ENCODE measurements at regions not wholly inside any gene's neighbourhood (a gene's known extent, or its start where the extent isn't known, plus 50 kb on each side); places are given as distances from the start of the nearest gene placed in this dataset.

DNA sequence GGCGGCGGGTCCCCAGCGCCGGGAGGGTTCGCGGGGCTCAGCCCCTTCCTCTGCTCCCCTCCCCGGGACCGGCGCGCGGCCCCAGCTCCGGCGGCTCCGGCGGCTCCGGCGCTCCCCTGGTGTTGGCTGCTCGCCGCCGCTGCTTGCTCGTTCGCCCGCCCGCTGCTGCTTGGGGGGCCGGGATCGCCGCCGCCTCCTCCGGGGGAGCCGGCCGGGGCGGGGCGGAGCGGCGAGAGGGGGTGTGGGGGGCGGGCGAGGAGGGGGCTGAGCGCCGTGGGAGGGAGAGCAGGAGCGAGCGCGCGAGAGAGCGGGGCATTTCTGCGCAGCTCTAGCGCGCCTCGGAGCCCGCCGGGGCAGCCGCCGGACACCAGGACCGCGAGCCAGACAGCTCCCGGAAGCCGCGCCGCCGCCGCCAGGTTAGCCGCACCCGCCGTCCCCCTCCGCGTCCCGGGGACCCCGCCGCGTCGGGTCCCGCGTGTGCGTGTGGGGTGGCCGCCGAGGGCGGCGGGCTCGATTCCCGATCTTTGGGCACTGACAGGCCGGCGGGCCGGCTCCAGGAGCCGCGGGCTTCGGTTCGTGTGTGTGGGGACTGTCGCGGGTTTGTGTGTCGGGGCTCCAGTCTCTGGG lies 62.0 kb upstream of the EPB41L1 start:
- TF ChIP-seq EP300 (IDR thresholded peaks at IDR 0.05; ENCODE audit: borderline replicate concordance) (no peak), TEAD4 (IDR thresholded peaks at IDR 0.05) (no peak), YY1 (IDR thresholded peaks at IDR 0.05; ENCODE audit: low read depth) (no peak), CREB1 (IDR thresholded peaks at IDR 0.05; ENCODE audit: low read depth) (no peak), ZBTB7A (IDR thresholded peaks at IDR 0.05; ENCODE audit: low read depth) (no peak; the same call in 1 of the 2 replicates), FOXM1 (IDR thresholded peaks at IDR 0.05; ENCODE audit: borderline replicate concordance, low read depth) (no peak), TAF1 (IDR thresholded peaks at IDR 0.05; ENCODE audit: low read depth) (peak; percentile 28; the same call in 1 of the 2 replicates), CEBPB (IDR thresholded peaks at IDR 0.05) (no peak), RAD21 (IDR thresholded peaks at IDR 0.05; ENCODE audit: low read depth) (no peak)
- TF ChIP-seq, protein P1, sequence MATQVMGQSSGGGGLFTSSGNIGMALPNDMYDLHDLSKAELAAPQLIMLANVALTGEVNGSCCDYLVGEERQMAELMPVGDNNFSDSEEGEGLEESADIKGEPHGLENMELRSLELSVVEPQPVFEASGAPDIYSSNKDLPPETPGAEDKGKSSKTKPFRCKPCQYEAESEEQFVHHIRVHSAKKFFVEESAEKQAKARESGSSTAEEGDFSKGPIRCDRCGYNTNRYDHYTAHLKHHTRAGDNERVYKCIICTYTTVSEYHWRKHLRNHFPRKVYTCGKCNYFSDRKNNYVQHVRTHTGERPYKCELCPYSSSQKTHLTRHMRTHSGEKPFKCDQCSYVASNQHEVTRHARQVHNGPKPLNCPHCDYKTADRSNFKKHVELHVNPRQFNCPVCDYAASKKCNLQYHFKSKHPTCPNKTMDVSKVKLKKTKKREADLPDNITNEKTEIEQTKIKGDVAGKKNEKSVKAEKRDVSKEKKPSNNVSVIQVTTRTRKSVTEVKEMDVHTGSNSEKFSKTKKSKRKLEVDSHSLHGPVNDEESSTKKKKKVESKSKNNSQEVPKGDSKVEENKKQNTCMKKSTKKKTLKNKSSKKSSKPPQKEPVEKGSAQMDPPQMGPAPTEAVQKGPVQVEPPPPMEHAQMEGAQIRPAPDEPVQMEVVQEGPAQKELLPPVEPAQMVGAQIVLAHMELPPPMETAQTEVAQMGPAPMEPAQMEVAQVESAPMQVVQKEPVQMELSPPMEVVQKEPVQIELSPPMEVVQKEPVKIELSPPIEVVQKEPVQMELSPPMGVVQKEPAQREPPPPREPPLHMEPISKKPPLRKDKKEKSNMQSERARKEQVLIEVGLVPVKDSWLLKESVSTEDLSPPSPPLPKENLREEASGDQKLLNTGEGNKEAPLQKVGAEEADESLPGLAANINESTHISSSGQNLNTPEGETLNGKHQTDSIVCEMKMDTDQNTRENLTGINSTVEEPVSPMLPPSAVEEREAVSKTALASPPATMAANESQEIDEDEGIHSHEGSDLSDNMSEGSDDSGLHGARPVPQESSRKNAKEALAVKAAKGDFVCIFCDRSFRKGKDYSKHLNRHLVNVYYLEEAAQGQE (IDR thresholded peaks at IDR 0.05; ENCODE audit: low read depth), result no peak
- TF ChIP-seq, protein P2, sequence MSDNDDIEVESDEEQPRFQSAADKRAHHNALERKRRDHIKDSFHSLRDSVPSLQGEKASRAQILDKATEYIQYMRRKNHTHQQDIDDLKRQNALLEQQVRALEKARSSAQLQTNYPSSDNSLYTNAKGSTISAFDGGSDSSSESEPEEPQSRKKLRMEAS (IDR thresholded peaks at IDR 0.05), result no peak
- TF ChIP-seq, protein P3, sequence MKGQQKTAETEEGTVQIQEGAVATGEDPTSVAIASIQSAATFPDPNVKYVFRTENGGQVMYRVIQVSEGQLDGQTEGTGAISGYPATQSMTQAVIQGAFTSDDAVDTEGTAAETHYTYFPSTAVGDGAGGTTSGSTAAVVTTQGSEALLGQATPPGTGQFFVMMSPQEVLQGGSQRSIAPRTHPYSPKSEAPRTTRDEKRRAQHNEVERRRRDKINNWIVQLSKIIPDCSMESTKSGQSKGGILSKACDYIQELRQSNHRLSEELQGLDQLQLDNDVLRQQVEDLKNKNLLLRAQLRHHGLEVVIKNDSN (IDR thresholded peaks at IDR 0.05), result no peak
